SK-N-SH (cell line): ENCODE measurements at regions not wholly inside any gene's neighbourhood (a gene's known extent, or its start where the extent isn't known, plus 50 kb on each side); places are given as distances from the start of the nearest gene placed in this dataset.

ENCODE experiments used
- CTCF ChIA-PET: fragments of 300-600, 350-600 bp; formaldehyde crosslinking; extraction: SDS; loops from one replicate; lab custom pipeline; 2021; lab: Yijun Ruan, JAX
- POLR2A ChIA-PET: fragments of 350-600 bp; sonication (Branson Sonifier 250); formaldehyde crosslinking; extraction: SDS; loops from one replicate; lab custom pipeline; 2020; ENCODE audit warnings: antibody characterized with exemption, inconsistent platforms; lab: Yijun Ruan, JAX
- DNase-seq: peaks from one replicate; pipeline ENCODE4 v3.0.0; 2012
- H2AFZ ChIP-seq: fragments of 200-600 bp; sonication (generic); 2 replicates; pipeline ENCODE4 v1.8.1; 2016; ENCODE audit warnings: antibody characterized with exemption, mild to moderate bottlenecking, low read depth
- H3F3A ChIP-seq: fragments of 200-600 bp; sonication (generic); replicated peaks from 2 replicates; pipeline ENCODE3; 2016; ENCODE audit warnings: antibody characterized with exemption, mild to moderate bottlenecking; ENCODE audit not compliant: insufficient read depth
- H3K27ac ChIP-seq, 2 experiments: fragments of 200-500 bp in 1 of 2; fragments of 200-600 bp in 1 of 2; sonication (Bioruptor generic) in 1 of 2; sonication (generic), shearing (Covaris generic) in 1 of 2; 2 replicates each; pipeline versions ENCODE4 v1.5.1 to v1.6.1; 2014 to 2016; ENCODE audit warnings: low read depth in 2 of 2, inconsistent platforms in 1 of 2, low read length in 1 of 2, mild to moderate bottlenecking in 1 of 2, mixed read lengths in 1 of 2
- H3K27me3 ChIP-seq: fragments of 200-600 bp; sonication (generic), shearing (Covaris generic); 2 replicates; pipeline ENCODE4 v1.6.1; 2016; ENCODE audit warnings: mixed run types; ENCODE audit not compliant: insufficient read depth
- H3K36me3 ChIP-seq, 2 experiments: fragments of 200-500 bp in 1 of 2; fragments of 200-600 bp in 1 of 2; sonication (Bioruptor generic) in 1 of 2; sonication (generic) in 1 of 2; replicated peaks in 1 of 2; 2 replicates each; pipeline versions ENCODE3 to v1.5.1; 2014 to 2016; ENCODE audit warnings: low read length in 1 of 2, mild to moderate bottlenecking in 1 of 2; ENCODE audit not compliant: insufficient read depth in 2 of 2, control insufficient read depth in 1 of 2
- H3K4me1 ChIP-seq, 2 experiments: fragments of 200-500 bp in 1 of 2; fragments of 200-600 bp in 1 of 2; sonication (Bioruptor generic) in 1 of 2; sonication (generic), shearing (Covaris generic) in 1 of 2; 2 replicates each; pipeline versions ENCODE4 v1.5.1 to v1.6.1; 2014 to 2016; ENCODE audit warnings: low read depth in 1 of 2, low read length in 1 of 2, mixed run types in 1 of 2; ENCODE audit not compliant: insufficient read depth in 2 of 2, control insufficient read depth in 1 of 2
- H3K4me2 ChIP-seq: fragments of 200-600 bp; sonication (generic), shearing (Covaris generic); 2 replicates; pipeline ENCODE4 v1.6.1; 2017; ENCODE audit warnings: mixed run types
- H3K4me3 ChIP-seq, 2 experiments: fragments of 200-500 bp in 1 of 2; fragments of 200-600 bp in 1 of 2; sonication (Bioruptor generic) in 1 of 2; sonication (generic), shearing (Covaris generic) in 1 of 2; 2 replicates each; pipeline versions ENCODE4 v1.5.1 to v1.8.1; 2014 to 2016; ENCODE audit warnings: low read depth in 2 of 2, inconsistent platforms in 1 of 2, low read length in 1 of 2, mild to moderate bottlenecking in 1 of 2, mixed read lengths in 1 of 2, moderate library complexity in 1 of 2
- H3K79me2 ChIP-seq: fragments of 200-600 bp; sonication (generic); 2 replicates; pipeline ENCODE4 v1.8.1; 2017; ENCODE audit warnings: mild to moderate bottlenecking; ENCODE audit not compliant: insufficient read depth
- H3K9ac ChIP-seq: fragments of 200-600 bp; sonication (generic); 2 replicates; pipeline ENCODE4 v1.6.1; 2017; ENCODE audit warnings: mixed run types
- H3K9me2 ChIP-seq: fragments of 200-600 bp; sonication (generic); 2 replicates; pipeline ENCODE4 v1.6.1; 2017; ENCODE audit warnings: mixed run types
- H3K9me3 ChIP-seq: fragments of 200-600 bp; sonication (generic); 2 replicates; pipeline ENCODE4 v1.6.1; 2017; ENCODE audit warnings: mixed run types, mild to moderate bottlenecking, moderate library complexity
- H4K20me1 ChIP-seq: fragments of 200-600 bp; sonication (generic); 2 replicates; pipeline ENCODE4 v1.6.1; 2017; ENCODE audit warnings: mild to moderate bottlenecking, mixed run types; ENCODE audit not compliant: insufficient read depth
- ELF1 ChIP-seq: IDR thresholded peaks from 2 replicates; pipeline ENCODE4 v1.4.0; 2012
- EP300 ChIP-seq, 2 experiments: IDR thresholded peaks; 2 replicates each; pipeline versions ENCODE4 v1.4.0 to v1.6.1; 2012; ENCODE audit warnings: borderline replicate concordance in 1 of 2, low read depth in 1 of 2, low read length in 1 of 2
- EZH2phosphoT487 ChIP-seq: fragments of 200-600 bp; sonication (generic); IDR thresholded peaks from 2 replicates; pipeline ENCODE4 v1.6.1; 2017; ENCODE audit warnings: low read depth, mixed run types, mild to moderate bottlenecking, antibody characterized with exemption, moderate library complexity, borderline replicate concordance
- FOSL2 ChIP-seq: IDR thresholded peaks from 2 replicates; pipeline ENCODE4 v1.4.0; 2012; ENCODE audit warnings: low read depth, mild to moderate bottlenecking, moderate library complexity, borderline replicate concordance
- FOXJ3 ChIP-seq: sonication (generic); formaldehyde crosslinking; IDR thresholded peaks from 2 replicates; pipeline ENCODE4 v1.5.1; 2020; ENCODE audit warnings: mild to moderate bottlenecking, missing genetic modification reagents
- FOXM1 ChIP-seq: IDR thresholded peaks from 2 replicates; pipeline ENCODE4 v1.4.0; 2012; ENCODE audit warnings: low read depth, mild to moderate bottlenecking
- GABPA ChIP-seq: IDR thresholded peaks from 2 replicates; pipeline ENCODE4 v1.4.0; 2012; ENCODE audit warnings: low read depth, mild to moderate bottlenecking
- IRF3 ChIP-seq: fragments of 150-350 bp; IDR thresholded peaks from 2 replicates; pipeline ENCODE4 v1.6.1; 2016; ENCODE audit warnings: mild to moderate bottlenecking, low read depth, low read length
- MEF2A ChIP-seq: IDR thresholded peaks from 2 replicates; pipeline ENCODE4 v1.4.0; 2012; ENCODE audit warnings: low read depth, borderline replicate concordance
- MXI1 ChIP-seq: IDR thresholded peaks from 2 replicates; pipeline ENCODE4 v1.6.1; 2012; ENCODE audit warnings: mild to moderate bottlenecking, low read depth, low read length, improper control_type of control experiment
- RCOR1 ChIP-seq: fragments of 150-350 bp; IDR thresholded peaks from 2 replicates; pipeline ENCODE4 v1.6.1; 2017; ENCODE audit warnings: antibody characterized with exemption, low read length
- REST ChIP-seq: IDR thresholded peaks from 2 replicates; pipeline ENCODE4 v1.6.1; 2012; ENCODE audit warnings: mild to moderate bottlenecking, low read depth, low read length, moderate library complexity
- SMC3 ChIP-seq: IDR thresholded peaks from 2 replicates; pipeline ENCODE4 v1.6.1; 2012; ENCODE audit warnings: low read depth, low read length, improper control_type of control experiment
- TCF12 ChIP-seq: IDR thresholded peaks from 2 replicates; pipeline ENCODE4 v1.4.0; 2012
- YY1 ChIP-seq: IDR thresholded peaks from 2 replicates; pipeline ENCODE4 v1.4.0; 2012; ENCODE audit warnings: low read depth, mild to moderate bottlenecking
- ZBTB33 ChIP-seq: IDR thresholded peaks from 2 replicates; pipeline ENCODE4 v1.4.0; 2012; ENCODE audit warnings: low read depth, borderline replicate concordance
- WGBS: methylation state at CpG from one replicate; pipeline ENCODE4 v1.1.6; 2017; ENCODE audit warnings: low lambda C conversion rate; 5-methylcytosine and 5-hydroxymethylcytosine counted together

- TF ChIP-seq REST (no peak), GABPA (no peak), FOXJ3 (no peak)
Observed at GRCh38 chr6:131391116-131391515, 181.9 kb upstream of the ARG1 start (continued).

- H3K9me3 ChIP-seq, result no peaks in the 10 kb centered on the region
- no peak for TF ChIP-seq FOSL2
- TF ChIP-seq ZBTB33, result no peak
- no peak for TF ChIP-seq RCOR1
- no peak for TF ChIP-seq SMC3
- no peak for TF ChIP-seq YY1
- TF ChIP-seq MXI1, result no peak
- TF ChIP-seq EP300 (IDR thresholded peaks at IDR 0.05; ENCODE audit: borderline replicate concordance in 1 of 2, low read depth in 1 of 2, low read length in 1 of 2), result no peak
- TF ChIP-seq MEF2A, result no peak
- TF ChIP-seq FOXM1, result no peak
- no peak for TF ChIP-seq ELF1
- no peak for TF ChIP-seq TCF12
- TF ChIP-seq EZH2phosphoT487, result no peak
- no peak for TF ChIP-seq IRF3
Observed at GRCh38 chr6:131393433-131393832, 179.6 kb upstream of the ARG1 start.

More at GRCh38 chr6:131393433-131393832, 179.6 kb upstream of the ARG1 start:
- Histone ChIP-seq H3K4me2 (no peak overlapping the region), H3K27me3 (no peaks in the 10 kb centered on the region), H3K79me2 (no peaks in the 10 kb centered on the region), H3K4me3 (no peak overlapping the region), H3F3A (no peaks in the 10 kb centered on the region), H3K27ac (no peak overlapping the region), H3K9ac (no peak overlapping the region), H3K36me3 (no peaks in the 10 kb centered on the region), H3K9me2 (no peaks in the 10 kb centered on the region), H4K20me1 (no peaks in the 10 kb centered on the region), H2AFZ (no peak overlapping the region), H3K4me1 (peaks cover 0 to 6% of the 10 kb centered on the region in 2 experiments; a peak in 1 of 4 replicates)
- DNase-seq, result no peak
- ChIA-PET CTCF (interaction anchor here (0.6 kb wide), 1 partner anchor 563 kb away, joined by 3 read pairs; no protein-coding TSS in a partner anchor), POLR2A (no interaction called here)
- WGBS, result 12% methylated on average over 2 of the region's 2 CpGs
